ENCODE measurements at regions not wholly inside any gene's neighbourhood (a gene's known extent, or its start where the extent isn't known, plus 50 kb on each side); places are given as distances from the start of the nearest gene placed in this dataset.

DNA sequence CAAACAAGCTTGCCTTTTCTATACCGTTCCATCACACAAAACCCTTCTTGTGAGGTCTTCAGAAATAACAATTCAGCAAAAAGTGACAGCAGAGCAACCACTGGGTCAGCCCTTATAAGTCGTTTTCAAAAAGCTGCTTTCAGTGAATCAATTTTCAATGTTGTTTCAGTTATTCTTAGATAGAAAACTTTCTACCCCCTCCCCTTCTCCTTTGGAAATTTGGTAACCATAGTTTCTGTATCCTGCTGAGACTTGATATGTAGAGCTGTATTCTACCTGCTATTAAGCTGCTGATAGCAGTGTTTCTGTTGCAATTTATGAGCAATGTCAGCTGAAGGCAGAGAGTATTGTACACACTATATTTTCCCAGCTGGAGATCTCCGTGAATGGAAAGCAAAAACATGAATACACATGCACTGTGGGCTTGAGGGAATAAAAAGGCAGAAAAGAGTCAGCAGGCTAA is 75.7 kb downstream of the ZNF608 start:
- no peak for DNase-seq
- peaks cover 2 to 16% of the 10 kb centered on the region in 2 experiments; a peak in 2 of 4 replicates for H3K4me1 ChIP-seq (ENCODE audit: control insufficient read depth in 1 of 2, insufficient read depth in 2 of 2, low read depth in 1 of 2, low read length in 1 of 2)
- H3F3A ChIP-seq (replicated peaks; ENCODE audit: insufficient read depth) = no peaks in the 10 kb centered on the region
- H3K4me2 ChIP-seq = no peak overlapping the region
- CTCF ChIA-PET = interaction anchor here (0.5 to 1.6 kb wide), 3 partner anchors 11 to 730 kb away, joined by 3 read pairs; no protein-coding TSS in a partner anchor
- no peaks in the 10 kb centered on the region for H3K9me3 ChIP-seq
- H4K20me1 ChIP-seq (ENCODE audit: insufficient read depth) = no peaks in the 10 kb centered on the region
- H3K9ac ChIP-seq = no peak overlapping the region
- no peak for TF ChIP-seq USF2 (IDR thresholded peaks at IDR 0.05; ENCODE audit: borderline replicate concordance, low read depth, low read length)
- no peak for TF ChIP-seq IRF3 (IDR thresholded peaks at IDR 0.05; ENCODE audit: low read depth, low read length)
- no peak for TF ChIP-seq RAD21 (IDR thresholded peaks at IDR 0.05; ENCODE audit: low read length)
- no peak for TF ChIP-seq MEF2A (IDR thresholded peaks at IDR 0.05; ENCODE audit: borderline replicate concordance, low read depth)
- TF ChIP-seq FOXM1 (IDR thresholded peaks at IDR 0.05; ENCODE audit: low read depth) = no peak
- no peak for TF ChIP-seq GATA2 (CRISPR knock-in tag; IDR thresholded peaks at IDR 0.05)
- no peak overlapping the region for H3K4me3 ChIP-seq (ENCODE audit: low read depth in 2 of 2, low read length in 1 of 2)
- 88% methylated on average over 3 of the region's 3 CpGs for WGBS (ENCODE audit: low lambda C conversion rate)
- no peaks in the 10 kb centered on the region for H3K27me3 ChIP-seq (ENCODE audit: insufficient read depth)
- POLR2A ChIA-PET = interaction anchor here (1.1 kb wide), 1 partner anchor 15 kb away, joined by 3 read pairs; no protein-coding TSS in a partner anchor
- H2AFZ ChIP-seq (ENCODE audit: low read depth) = no peak overlapping the region
- H3K27ac ChIP-seq (ENCODE audit: low read depth in 2 of 2, low read length in 1 of 2) = peak overlapping the region in 1 of 2 experiments; percentile 14; a peak in 1 of 4 replicates
- no peaks in the 10 kb centered on the region for H3K9me2 ChIP-seq
- no peaks in the 10 kb centered on the region for H3K36me3 ChIP-seq (replicated peaks in 1 of 2; ENCODE audit: control insufficient read depth in 1 of 2, insufficient read depth in 2 of 2, low read length in 1 of 2)
- no peaks in the 10 kb centered on the region; the same call in 1 of the 2 replicates for H3K79me2 ChIP-seq (ENCODE audit: insufficient read depth)

- Histone ChIP-seq H3F3A (replicated peaks; ENCODE audit: insufficient read depth) (no peaks in the 10 kb centered on the region), H4K20me1 (ENCODE audit: insufficient read depth) (no peaks in the 10 kb centered on the region), H3K27me3 (ENCODE audit: insufficient read depth) (no peaks in the 10 kb centered on the region), H3K4me3 (ENCODE audit: low read depth in 2 of 2, low read length in 1 of 2) (no peak overlapping the region), H3K4me1 (ENCODE audit: control insufficient read depth in 1 of 2, insufficient read depth in 2 of 2, low read depth in 1 of 2, low read length in 1 of 2) (peaks cover 2 to 13% of the 10 kb centered on the region in 2 experiments; a peak in 2 of 4 replicates), H3K9me2 (no peaks in the 10 kb centered on the region), H3K79me2 (ENCODE audit: insufficient read depth) (no peaks in the 10 kb centered on the region; the same call in 1 of the 2 replicates), H3K27ac (ENCODE audit: low read depth in 2 of 2, low read length in 1 of 2) (peak overlapping the region in 1 of 2 experiments; percentile 14; a peak in 1 of 4 replicates), H3K9ac (no peak overlapping the region), H3K36me3 (replicated peaks in 1 of 2; ENCODE audit: control insufficient read depth in 1 of 2, insufficient read depth in 2 of 2, low read length in 1 of 2) (no peaks in the 10 kb centered on the region), H2AFZ (ENCODE audit: low read depth) (no peak overlapping the region), H3K4me2 (no peak overlapping the region), H3K9me3 (no peaks in the 10 kb centered on the region)
- WGBS (ENCODE audit: low lambda C conversion rate) = 78% methylated on average over 7 of the region's 7 CpGs
- TF ChIP-seq, protein P1, sequence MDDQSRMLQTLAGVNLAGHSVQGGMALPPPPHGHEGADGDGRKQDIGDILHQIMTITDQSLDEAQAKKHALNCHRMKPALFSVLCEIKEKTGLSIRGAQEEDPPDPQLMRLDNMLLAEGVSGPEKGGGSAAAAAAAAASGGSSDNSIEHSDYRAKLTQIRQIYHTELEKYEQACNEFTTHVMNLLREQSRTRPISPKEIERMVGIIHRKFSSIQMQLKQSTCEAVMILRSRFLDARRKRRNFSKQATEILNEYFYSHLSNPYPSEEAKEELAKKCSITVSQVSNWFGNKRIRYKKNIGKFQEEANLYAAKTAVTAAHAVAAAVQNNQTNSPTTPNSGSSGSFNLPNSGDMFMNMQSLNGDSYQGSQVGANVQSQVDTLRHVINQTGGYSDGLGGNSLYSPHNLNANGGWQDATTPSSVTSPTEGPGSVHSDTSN (IDR thresholded peaks at IDR 0.05) = no peak
- TF ChIP-seq RCOR1 (IDR thresholded peaks at IDR 0.05; ENCODE audit: low read length) (no peak), TCF12 (IDR thresholded peaks at IDR 0.05) (no peak), MEF2A (IDR thresholded peaks at IDR 0.05; ENCODE audit: borderline replicate concordance, low read depth) (no peak), IRF3 (IDR thresholded peaks at IDR 0.05; ENCODE audit: low read depth, low read length) (no peak), YY1 (IDR thresholded peaks at IDR 0.05; ENCODE audit: low read depth) (no peak), CHD2 (IDR thresholded peaks at IDR 0.05; ENCODE audit: low read length, partially characterized antibody) (no peak)
- CTCF ChIA-PET = interaction anchor here (0.9 to 1.6 kb wide), 2 partner anchors 12 to 62 kb away, joined by 3 read pairs; no protein-coding TSS in a partner anchor
- DNase-seq = no peak
- POLR2A ChIA-PET = no interaction called here
Observed at GRCh38 chr5:124669956-124670721, 76.3 kb downstream of the ZNF608 start.

All from SK-N-SH (cell line).